T-cell (primary cell): ENCODE measurements at regions not wholly inside any gene's neighbourhood (a gene's known extent, or its start where the extent isn't known, plus 50 kb on each side); places are given as distances from the start of the nearest gene placed in this dataset.

ENCODE experiments used
- ATAC-seq, 4 experiments: fragments of 200-7000 bp in 3 of 4; fragments of 150-1000 bp in 1 of 4; cut with Tn5 transposase; replicated peaks in 1 of 4; 1 replicate in 3 of 4; 2 replicates in 1 of 4; pipeline ENCODE4 v1.10.0; 2021; ENCODE audit warnings: moderate library complexity in 3 of 4, mild to moderate bottlenecking in 2 of 4, moderate number of reproducible peaks in 1 of 4
- CTCF ChIA-PET, 2 donors: fragments of 300-600 bp; sonication (Branson Sonifier 250); formaldehyde crosslinking; loops; one replicate each; lab custom pipeline; 2022; ENCODE audit warnings: antibody characterized with exemption in 2 of 2; lab: Charles Lee
- POLR2A ChIA-PET, 2 donors: fragments of 300-600 bp; sonication (Branson Sonifier 250); formaldehyde crosslinking; loops; one replicate each; lab custom pipeline; 2022; ENCODE audit warnings: antibody characterized with exemption in 2 of 2; lab: Charles Lee
- DNase-seq, 35 experiments: peaks; one replicate each; pipeline versions ENCODE4 v3.0.0 to v3.0.0-alpha.2; 2013 to 2023
- H3K27ac ChIP-seq: one replicate; pipeline ENCODE4 v1.5.1; 2013; ENCODE audit warnings: low read length
- H3K27me3 ChIP-seq, 2 experiments: replicated peaks in 1 of 2; 1 replicate in 1 of 2; 2 replicates in 1 of 2; pipeline versions ENCODE4 v1.6.1 to v1.7.0; 2013; ENCODE audit warnings: low read length in 1 of 2, mixed read lengths in 1 of 2; ENCODE audit not compliant: control insufficient read depth in 2 of 2, insufficient read depth in 2 of 2; ENCODE audit errors: extremely low read depth in 1 of 2
- H3K36me3 ChIP-seq, 2 donors: 1 replicate in 1 of 2; 2 replicates in 1 of 2; pipeline versions ENCODE4 v1.6.1 to v1.7.0; 2013; ENCODE audit warnings: low read length in 1 of 2; ENCODE audit not compliant: control insufficient read depth in 2 of 2, insufficient read depth in 1 of 2; ENCODE audit errors: extremely low read depth in 1 of 2
- H3K4me1 ChIP-seq, 2 experiments: 1 replicate in 1 of 2; 2 replicates in 1 of 2; pipeline versions ENCODE4 v1.6.1 to v1.7.0; 2013; ENCODE audit warnings: low read length in 2 of 2, mixed read lengths in 1 of 2; ENCODE audit not compliant: insufficient read depth in 2 of 2, control insufficient read depth in 1 of 2; ENCODE audit errors: extremely low read depth in 1 of 2
- H3K4me3 ChIP-seq, 2 donors: 1 replicate in 1 of 2; 2 replicates in 1 of 2; pipeline versions ENCODE4 v1.5.1 to v1.7.0; 2013; ENCODE audit warnings: mild to moderate bottlenecking in 2 of 2, low read length in 1 of 2, moderate library complexity in 1 of 2; ENCODE audit not compliant: control insufficient read depth in 1 of 2; ENCODE audit errors: extremely low read depth in 1 of 2
- H3K9me3 ChIP-seq: 2 replicates; pipeline ENCODE4 v1.7.0; 2013
- H3K27ac Mint-ChIP-seq, 2 donors: one replicate each; pipeline ENCODE4 v1.8.0; 2020 to 2021; ENCODE audit warnings: mild to moderate bottlenecking in 2 of 2, mixed read lengths in 2 of 2
- H3K27me3 Mint-ChIP-seq, 2 donors: one replicate each; pipeline ENCODE4 v1.8.0; 2021 to 2022; ENCODE audit warnings: mixed read lengths in 2 of 2
- H3K36me3 Mint-ChIP-seq: one replicate; pipeline ENCODE4 v1.8.0; 2021; ENCODE audit warnings: mixed read lengths
- H3K4me1 Mint-ChIP-seq, 3 donors: one replicate each; pipeline ENCODE4 v1.8.0; 2020 to 2022; ENCODE audit warnings: mixed read lengths in 3 of 3, mild to moderate bottlenecking in 1 of 3
- H3K4me3 Mint-ChIP-seq, 3 donors: one replicate each; pipeline ENCODE4 v1.8.0; 2020 to 2022; ENCODE audit warnings: mild to moderate bottlenecking in 3 of 3, mixed read lengths in 3 of 3, moderate library complexity in 3 of 3
- H3K9me3 Mint-ChIP-seq, 3 donors: one replicate each; pipeline ENCODE4 v1.8.0; 2020 to 2022; ENCODE audit warnings: mixed read lengths in 3 of 3
- WGBS: methylation state at CpG from one replicate; pipeline ENCODE4 v1.1.5; 2013; ENCODE audit warnings: missing lambda C conversion rate; ENCODE audit not compliant: insufficient coverage; 5-methylcytosine and 5-hydroxymethylcytosine counted together

DNA sequence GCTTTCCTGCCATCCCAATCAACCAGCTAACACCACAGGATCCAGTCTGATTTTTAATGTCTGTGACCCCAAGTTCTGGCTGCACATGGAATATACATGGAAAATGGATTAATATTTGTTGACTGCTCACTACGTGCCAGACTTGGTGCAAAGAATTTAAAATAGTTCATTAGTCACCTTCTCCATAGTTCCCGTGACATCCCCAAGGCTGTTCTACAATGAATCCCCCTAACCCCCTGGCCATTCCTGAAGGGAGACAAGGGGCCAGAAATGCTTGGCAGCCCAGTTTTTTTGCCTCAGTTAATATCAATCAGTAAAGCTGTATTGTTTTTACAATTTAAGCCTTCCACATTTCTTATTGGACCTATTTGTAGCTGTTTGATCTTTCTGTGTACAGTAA is 71.0 kb upstream of the ST3GAL5 start:
- ChIA-PET CTCF (interaction anchor here in 1 of 2 donors (0.5 to 1.0 kb wide), 2 partner anchors 34 to 132 kb away, joined by 3 read pairs; no protein-coding TSS in a partner anchor), POLR2A (no interaction called here)
- Mint-ChIP-seq H3K36me3 (no peaks in the 10 kb centered on the region), H3K27me3 (no peaks in the 10 kb centered on the region), H3K4me3 (no peak overlapping the region), H3K27ac (no peak overlapping the region), H3K9me3 (no peaks in the 10 kb centered on the region), H3K4me1 (peaks cover 0 to 8% (median 3%) of the 10 kb centered on the region in 3 donors)
- H3K4me1 ChIP-seq: peaks cover 0 to 5% of the 10 kb centered on the region in 2 experiments
- H3K36me3 ChIP-seq: no peaks in the 10 kb centered on the region
- no peaks in the 10 kb centered on the region for H3K9me3 ChIP-seq
- H3K4me3 ChIP-seq: no peak overlapping the region
- no CpG with 5 or more reads among the region's 2 CpGs for WGBS
- peaks cover 0 to 15% of the 10 kb centered on the region in 2 experiments for H3K27me3 ChIP-seq
- no peak for ATAC-seq
- no peak for DNase-seq
- no peak overlapping the region for H3K27ac ChIP-seq

DNA sequence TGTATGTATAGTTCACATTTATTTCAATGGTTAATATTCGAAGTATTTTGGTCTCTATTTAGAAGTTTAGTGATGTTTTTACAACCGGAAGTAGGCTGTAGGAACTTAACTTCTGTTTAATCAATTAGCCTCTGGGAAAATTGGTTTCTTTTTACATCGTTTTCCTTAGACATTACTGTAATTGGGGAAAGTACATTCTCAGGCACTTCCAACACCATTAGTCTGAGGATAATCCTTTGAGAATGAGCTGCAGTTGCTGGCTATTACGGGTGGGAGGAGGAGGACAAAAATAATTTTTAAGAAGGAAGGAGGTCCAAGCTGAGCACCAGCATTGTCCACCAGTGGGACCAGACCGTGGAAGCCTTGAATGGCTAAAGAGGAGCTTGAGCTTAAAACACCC is 70.4 kb upstream of the ST3GAL5 start:
- no peaks in the 10 kb centered on the region for H3K27me3 Mint-ChIP-seq
- peaks cover 0 to 8% (median 3%) of the 10 kb centered on the region in 3 donors for H3K4me1 Mint-ChIP-seq
- WGBS: no CpG with 5 or more reads among the region's 5 CpGs
- no peaks in the 10 kb centered on the region for H3K36me3 Mint-ChIP-seq
- no peaks in the 10 kb centered on the region for H3K36me3 ChIP-seq
- H3K27ac ChIP-seq: no peak overlapping the region
- no peak for ATAC-seq
- no peaks in the 10 kb centered on the region for H3K9me3 ChIP-seq
- H3K9me3 Mint-ChIP-seq: no peaks in the 10 kb centered on the region
- H3K4me3 Mint-ChIP-seq: no peak overlapping the region
- peaks cover 0 to 15% of the 10 kb centered on the region in 2 experiments for H3K27me3 ChIP-seq
- no peak for DNase-seq
- H3K4me3 ChIP-seq: no peak overlapping the region
- ChIA-PET CTCF (interaction anchor here in 1 of 2 donors (0.5 to 1.0 kb wide), 2 partner anchors 35 to 132 kb away, joined by 3 read pairs; no protein-coding TSS in a partner anchor), POLR2A (no interaction called here)
- no peak overlapping the region for H3K27ac Mint-ChIP-seq
- H3K4me1 ChIP-seq: peaks cover 0 to 5% of the 10 kb centered on the region in 2 experiments

DNA sequence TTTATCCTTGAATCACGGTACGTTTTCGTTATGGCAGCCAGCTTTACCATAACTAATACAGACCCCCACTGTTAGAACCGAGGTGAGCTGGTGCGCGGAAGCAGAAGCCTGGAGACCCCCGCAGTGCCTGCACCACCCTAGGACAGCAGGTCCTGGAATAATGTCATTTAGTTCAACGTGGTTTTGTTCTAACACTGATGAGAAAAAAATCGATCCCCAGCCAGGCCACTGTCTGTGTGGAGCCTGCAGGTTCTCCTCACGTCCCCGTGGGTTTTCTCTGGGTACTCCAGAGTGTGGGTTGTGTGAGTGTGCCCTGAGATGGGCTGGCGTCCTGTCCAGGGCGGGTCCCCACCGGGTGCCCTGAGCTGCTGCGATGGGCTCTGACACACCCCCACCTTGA is 69.9 kb upstream of the ST3GAL5 start:
- WGBS: 90% methylated on average over 11 of the region's 15 CpGs
- Mint-ChIP-seq H3K9me3 (no peaks in the 10 kb centered on the region), H3K36me3 (no peaks in the 10 kb centered on the region), H3K4me1 (peaks cover 0 to 5% (median 3%) of the 10 kb centered on the region in 3 donors), H3K27ac (no peak overlapping the region), H3K27me3 (no peaks in the 10 kb centered on the region), H3K4me3 (no peak overlapping the region)
- ChIA-PET POLR2A (no interaction called here), CTCF (no interaction called here)
- H3K36me3 ChIP-seq: no peaks in the 10 kb centered on the region
- no peak for DNase-seq
- H3K27me3 ChIP-seq: peaks cover 0 to 14% of the 10 kb centered on the region in 2 experiments
- no peaks in the 10 kb centered on the region for H3K9me3 ChIP-seq
- no peak for ATAC-seq
- no peak overlapping the region for H3K27ac ChIP-seq
- H3K4me1 ChIP-seq: peaks cover 0 to 3% of the 10 kb centered on the region in 2 experiments
- H3K4me3 ChIP-seq: no peak overlapping the region

DNA sequence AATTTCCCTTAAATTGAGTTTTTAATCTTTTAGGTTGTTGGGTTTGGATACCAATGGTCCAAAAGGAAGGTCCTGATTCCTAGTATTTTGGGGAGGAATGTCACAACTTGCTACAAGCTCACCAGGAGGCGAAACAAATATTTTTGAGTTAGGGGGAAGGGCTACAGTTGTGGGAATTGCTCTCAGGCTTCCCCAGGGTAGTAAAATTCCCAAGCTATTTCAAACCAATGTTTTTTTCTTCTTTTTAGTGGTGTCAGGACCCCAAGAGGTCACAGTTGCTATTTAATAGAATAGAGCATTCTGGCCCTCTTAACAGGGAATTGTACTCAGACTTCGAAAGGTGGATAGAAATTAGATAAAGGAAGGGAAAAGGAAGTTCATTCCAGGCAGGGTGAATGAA is 68.5 kb upstream of the ST3GAL5 start:
- Mint-ChIP-seq H3K4me1 (peaks cover 0 to 4% (median 0%) of the 10 kb centered on the region in 3 donors), H3K27me3 (no peaks in the 10 kb centered on the region), H3K27ac (no peak overlapping the region), H3K36me3 (no peaks in the 10 kb centered on the region), H3K9me3 (no peaks in the 10 kb centered on the region), H3K4me3 (no peak overlapping the region)
- no peak overlapping the region for H3K27ac ChIP-seq
- no peak for ATAC-seq
- H3K27me3 ChIP-seq: peaks cover 0 to 9% of the 10 kb centered on the region in 2 experiments
- WGBS: no CpG with 5 or more reads among the region's 2 CpGs
- CTCF ChIA-PET: no interaction called here
- POLR2A ChIA-PET: interaction anchor here in 1 of 2 donors (0.5 kb wide), 1 partner anchor 102 kb away, joined by 3 read pairs; no protein-coding TSS in a partner anchor
- H3K4me3 ChIP-seq: no peak overlapping the region
- H3K36me3 ChIP-seq: no peaks in the 10 kb centered on the region
- no peak for DNase-seq
- no peaks in the 10 kb centered on the region for H3K9me3 ChIP-seq
- H3K4me1 ChIP-seq: no peaks in the 10 kb centered on the region

DNA sequence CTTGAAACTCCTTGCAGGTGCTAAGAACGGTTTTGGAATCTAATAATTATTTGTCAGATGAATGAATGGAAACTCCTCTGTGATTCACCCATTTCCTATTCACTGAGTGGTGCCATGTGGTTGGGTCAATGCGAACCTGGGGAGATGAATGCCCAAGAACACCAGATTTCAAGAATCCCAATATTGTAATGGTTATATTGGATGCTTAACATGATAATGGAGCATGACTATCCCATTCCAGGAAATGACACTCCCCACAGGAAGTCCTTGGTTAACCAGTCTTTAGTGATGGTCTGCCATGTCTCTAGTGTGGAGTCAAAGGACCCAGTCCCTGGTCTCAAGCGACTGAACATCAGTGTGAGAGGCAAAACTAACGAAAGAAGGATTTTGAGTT is 67.9 kb upstream of the ST3GAL5 start:
- CTCF ChIA-PET: no interaction called here
- no peak overlapping the region for H3K27ac ChIP-seq
- POLR2A ChIA-PET: no interaction called here
- ATAC-seq (no peak), DNase-seq (no peak)
- no peaks in the 10 kb centered on the region for H3K4me1 ChIP-seq
- H3K4me3 Mint-ChIP-seq: no peak overlapping the region
- no peaks in the 10 kb centered on the region for H3K9me3 ChIP-seq
- peaks cover 0 to 6% of the 10 kb centered on the region in 2 experiments for H3K27me3 ChIP-seq
- H3K36me3 ChIP-seq: no peaks in the 10 kb centered on the region
- no peaks in the 10 kb centered on the region for H3K27me3 Mint-ChIP-seq
- H3K9me3 Mint-ChIP-seq: no peaks in the 10 kb centered on the region
- no peak overlapping the region for H3K27ac Mint-ChIP-seq
- 94% methylated on average over 2 of the region's 4 CpGs for WGBS
- H3K36me3 Mint-ChIP-seq: no peaks in the 10 kb centered on the region
- H3K4me1 Mint-ChIP-seq: peaks cover 0 to 4% (median 4%) of the 10 kb centered on the region in 3 donors
- no peak overlapping the region for H3K4me3 ChIP-seq

DNA sequence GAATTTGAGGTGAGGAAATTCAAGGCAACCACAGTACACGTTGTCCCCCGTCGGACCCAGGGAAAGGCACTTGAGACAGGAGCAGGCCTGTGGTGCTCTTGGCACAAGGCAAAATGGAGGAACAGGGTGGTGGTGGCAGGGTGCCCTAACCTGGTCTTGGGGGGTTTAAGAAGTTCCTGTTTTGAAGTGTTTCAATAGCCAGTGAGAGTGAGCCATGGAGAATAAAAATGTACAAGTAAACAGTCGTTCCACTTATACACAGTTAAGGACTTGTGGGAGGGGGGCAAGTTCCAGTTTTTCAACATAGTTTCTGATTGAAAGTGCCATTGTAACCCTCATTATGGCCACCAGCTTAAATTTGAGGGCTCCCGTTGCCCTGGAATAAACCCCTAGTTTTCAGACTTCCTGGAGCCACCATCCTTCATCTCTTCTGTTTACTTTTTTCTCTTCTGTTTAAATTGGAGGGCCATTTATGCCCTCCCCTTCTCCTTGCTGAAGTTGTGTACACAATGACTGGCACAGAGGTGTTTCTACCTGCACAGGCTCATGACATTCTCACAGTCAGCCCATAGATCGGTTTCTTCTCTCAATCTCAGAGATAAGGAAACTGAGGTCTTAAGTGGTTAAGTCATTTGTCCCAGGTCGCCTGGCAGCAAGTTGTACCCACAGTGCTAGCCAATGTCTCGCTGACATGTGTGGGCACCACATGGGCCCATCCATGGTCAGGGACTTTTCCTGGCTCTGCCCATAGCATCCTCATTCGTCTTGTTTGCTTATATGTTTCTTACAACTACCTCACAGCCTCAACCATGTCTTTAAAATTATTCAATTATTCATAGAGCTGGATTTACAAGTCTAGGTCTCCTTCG is 66.0 kb upstream of the ST3GAL5 start:
- H3K4me1 ChIP-seq: no peaks in the 10 kb centered on the region

More for the DNA sequence above, 66.0 kb upstream of the ST3GAL5 start:
- WGBS: 85% methylated on average over 5 of the region's 10 CpGs
- no peaks in the 10 kb centered on the region for H3K9me3 ChIP-seq
- ChIA-PET CTCF (no interaction called here), POLR2A (no interaction called here)
- Mint-ChIP-seq H3K4me3 (no peak overlapping the region), H3K9me3 (no peaks in the 10 kb centered on the region), H3K4me1 (peaks cover 0 to 6% (median 4%) of the 10 kb centered on the region in 3 donors), H3K27ac (no peak overlapping the region), H3K27me3 (no peaks in the 10 kb centered on the region), H3K36me3 (no peaks in the 10 kb centered on the region)
- no peaks in the 10 kb centered on the region for H3K27me3 ChIP-seq
- H3K27ac ChIP-seq: no peak overlapping the region
- no peak for DNase-seq
- no peak overlapping the region for H3K4me3 ChIP-seq
- ATAC-seq: no peak
- no peaks in the 10 kb centered on the region for H3K36me3 ChIP-seq
